ENCODE measurements at regions not wholly inside any gene's neighbourhood (a gene's known extent, or its start where the extent isn't known, plus 50 kb on each side); places are given as distances from the start of the nearest gene placed in this dataset.

- TF ChIP-seq MAX (IDR thresholded peaks at IDR 0.05; ENCODE audit: low read depth, low read length) (no peak), MYC (IDR thresholded peaks at IDR 0.05; ENCODE audit: low read depth, low read length) (no peak), POLR2A (IDR thresholded peaks at IDR 0.05; ENCODE audit: extremely low read depth, insufficient read length) (no peak), CTCF (IDR thresholded peaks at IDR 0.05; ENCODE audit: low read depth, low read length) (no peak)
These were observed 500.7 kb downstream of the OCA2 start for GRCh38 chr15:27598251-27599009.

GRCh38 chr15:27595211-27595610 is 503.9 kb downstream of the OCA2 start:
- no peak overlapping the region for H3K4me3 ChIP-seq (ENCODE audit: low read depth, low read length)
- DNase-seq (ENCODE audit: low read depth) = no peak
- no peak for TF ChIP-seq MYC (IDR thresholded peaks at IDR 0.05; ENCODE audit: low read depth, low read length)

More at GRCh38 chr15:27598251-27599009, 500.7 kb downstream of the OCA2 start:
- DNase-seq (ENCODE audit: low read depth) = no peak
- no peak overlapping the region for H3K4me3 ChIP-seq (ENCODE audit: low read depth, low read length)

- peak; percentile 6 for DNase-seq (ENCODE audit: low read depth)
- no peak overlapping the region for H3K4me3 ChIP-seq (ENCODE audit: low read depth, low read length)
- no peak for TF ChIP-seq POLR2A (IDR thresholded peaks at IDR 0.05; ENCODE audit: extremely low read depth, insufficient read length)
- no peak for TF ChIP-seq MYC (IDR thresholded peaks at IDR 0.05; ENCODE audit: low read depth, low read length)
- TF ChIP-seq MAX (IDR thresholded peaks at IDR 0.05; ENCODE audit: low read depth, low read length) = no peak
- no peak for TF ChIP-seq CTCF (IDR thresholded peaks at IDR 0.05; ENCODE audit: low read depth, low read length)
These were observed 506.9 kb downstream of the OCA2 start for GRCh38 chr15:27592036-27592760.

Data from NB4 (cell line).